Liver (tissue), 8 donors: ENCODE measurements at regions not wholly inside any gene's neighbourhood (a gene's known extent, or its start where the extent isn't known, plus 50 kb on each side); places are given as distances from the start of the nearest gene placed in this dataset.

ENCODE experiments used
- DNase-seq: peaks from one replicate; pipeline ENCODE4 v3.0.0-alpha.2; 2017; ENCODE audit warnings: low spot score
- H3K27ac ChIP-seq, 2 donors: one replicate each; pipeline ENCODE4 v1.7.0; 2013; ENCODE audit warnings: inconsistent platforms in 2 of 2, low read length in 2 of 2, control low read depth in 1 of 2, low read depth in 1 of 2, mild to moderate bottlenecking in 1 of 2
- H3K27me3 ChIP-seq, 4 donors: one replicate each; pipeline versions ENCODE4 v1.6.1 to v1.7.0; 2013; ENCODE audit warnings: low read length in 3 of 4, inconsistent platforms in 1 of 4, mild to moderate bottlenecking in 1 of 4, moderate library complexity in 1 of 4; ENCODE audit not compliant: control insufficient read depth in 4 of 4, insufficient read depth in 4 of 4
- H3K36me3 ChIP-seq, 4 donors: one replicate each; pipeline versions ENCODE4 v1.6.1 to v1.7.0; 2013; ENCODE audit warnings: low read length in 3 of 4, mild to moderate bottlenecking in 3 of 4, low read depth in 1 of 4, moderate library complexity in 1 of 4; ENCODE audit not compliant: control insufficient read depth in 4 of 4, insufficient read depth in 3 of 4
- H3K4me1 ChIP-seq, 4 donors: one replicate each; pipeline versions ENCODE4 v1.6.1 to v1.7.0; 2013; ENCODE audit warnings: low read length in 3 of 4, mild to moderate bottlenecking in 3 of 4, moderate library complexity in 1 of 4; ENCODE audit not compliant: control insufficient read depth in 4 of 4, insufficient read depth in 4 of 4
- H3K4me3 ChIP-seq, 3 donors: one replicate each; pipeline versions ENCODE4 v1.6.1 to v1.7.0; 2013; ENCODE audit warnings: low read length in 3 of 3, control low read depth in 1 of 3, low read depth in 1 of 3, mild to moderate bottlenecking in 1 of 3
- H3K9ac ChIP-seq, 2 donors: one replicate each; pipeline ENCODE4 v1.7.0; 2013; ENCODE audit warnings: low read length in 2 of 2, mild to moderate bottlenecking in 2 of 2, moderate library complexity in 2 of 2, control low read depth in 1 of 2, low read depth in 1 of 2
- H3K9me3 ChIP-seq, 4 donors: one replicate each; pipeline versions ENCODE4 v1.6.1 to v1.7.0; 2013; ENCODE audit warnings: low read length in 3 of 4; ENCODE audit not compliant: control insufficient read depth in 4 of 4
- ATF3 ChIP-seq: IDR thresholded peaks from 2 replicates; pipeline ENCODE4 v1.6.1; 2016; ENCODE audit warnings: antibody characterized with exemption
- CTCF ChIP-seq: fragments of 150-350 bp; IDR thresholded peaks from 2 replicates; pipeline ENCODE4 v1.5.1; 2017; ENCODE audit warnings: improper control_type of control experiment, low read depth, low read length; ENCODE audit not compliant: missing input control
- EGR1 ChIP-seq, 2 donors: IDR thresholded peaks; 2 replicates each; pipeline ENCODE4 v1.6.1; 2016 to 2018; ENCODE audit warnings: antibody characterized with exemption in 2 of 2, low read depth in 2 of 2
- FOXA1 ChIP-seq: IDR thresholded peaks from 2 replicates; pipeline ENCODE4 v1.6.1; 2016; ENCODE audit warnings: antibody characterized with exemption
- FOXA2 ChIP-seq: IDR thresholded peaks from 2 replicates; pipeline ENCODE4 v1.6.1; 2016; ENCODE audit warnings: antibody characterized with exemption
- GABPA ChIP-seq, 2 donors: IDR thresholded peaks in 1 of 2; conservative IDR thresholded peaks in 1 of 2; 2 replicates each; pipeline ENCODE4 v1.6.1; 2016; ENCODE audit warnings: antibody characterized with exemption in 2 of 2, mild to moderate bottlenecking in 1 of 2, moderate library complexity in 1 of 2
- JUND ChIP-seq, 2 donors: IDR thresholded peaks; 2 replicates each; pipeline ENCODE4 v1.6.1; 2016; ENCODE audit warnings: antibody characterized with exemption in 2 of 2
- NR2F2 ChIP-seq: IDR thresholded peaks from 2 replicates; pipeline ENCODE4 v1.6.1; 2016; ENCODE audit warnings: antibody characterized with exemption
- RAD21 ChIP-seq, 2 donors: IDR thresholded peaks; 2 replicates each; pipeline ENCODE4 v1.6.1; 2016; ENCODE audit warnings: antibody characterized with exemption in 2 of 2, mild to moderate bottlenecking in 2 of 2
- RXRA ChIP-seq, 2 donors: IDR thresholded peaks; 2 replicates each; pipeline ENCODE4 v1.6.1; 2017 to 2018; ENCODE audit warnings: antibody characterized with exemption in 2 of 2, mild to moderate bottlenecking in 1 of 2
- SP1 ChIP-seq: IDR thresholded peaks from 2 replicates; pipeline ENCODE4 v1.6.1; 2018; ENCODE audit warnings: antibody characterized with exemption, mild to moderate bottlenecking
- TAF1 ChIP-seq: conservative IDR thresholded peaks from 2 replicates; pipeline ENCODE4 v1.6.1; 2016; ENCODE audit warnings: antibody characterized with exemption, mild to moderate bottlenecking
- YY1 ChIP-seq: IDR thresholded peaks from 2 replicates; pipeline ENCODE4 v1.6.1; 2016; ENCODE audit warnings: antibody characterized with exemption, mild to moderate bottlenecking
- WGBS: extraction: QIAGEN DNeasy Blood & Tissue Kit; methylation state at CpG from one replicate; pipeline ENCODE4 v1.1.7; 2013; 5-methylcytosine and 5-hydroxymethylcytosine counted together
- TF ChIP-seq, protein P1 (sequence below): IDR thresholded peaks from 2 replicates; pipeline ENCODE4 v1.6.1; 2016; ENCODE audit warnings: antibody characterized with exemption
- donor health status: healthy.
- donor health status: healthy.
- donor health status: healthy.
- donor health status: healthy.
- donor health status: healthy.

DNA sequence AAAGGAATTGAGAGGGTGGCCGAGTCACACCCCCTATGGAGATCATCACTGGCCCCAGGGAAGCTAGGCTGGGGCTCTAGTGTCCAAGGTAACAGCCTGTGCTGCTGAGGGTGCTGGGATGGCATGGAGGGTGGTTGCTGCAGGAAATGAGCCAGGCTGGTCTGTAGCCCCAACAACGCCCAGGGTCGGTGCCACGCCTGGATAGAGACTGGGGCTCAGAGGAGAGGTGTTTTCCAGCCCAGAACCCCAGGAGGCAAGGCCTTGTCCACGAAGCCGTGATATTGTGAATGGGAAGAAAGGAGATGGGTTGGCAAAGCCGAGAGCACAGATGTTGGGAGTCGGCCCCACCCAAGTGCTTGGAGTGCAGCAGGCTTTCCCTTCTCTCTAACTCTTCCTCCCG lies 68.9 kb upstream of the ACTRT2 start:
- H3K27ac ChIP-seq, result no peak overlapping the region
- DNase-seq, result no peak
- no peaks in the 10 kb centered on the region for H3K36me3 ChIP-seq
- no peaks in the 10 kb centered on the region for H3K27me3 ChIP-seq
- H3K4me3 ChIP-seq, result no peak overlapping the region
- H3K9ac ChIP-seq, result no peak overlapping the region
- 74% methylated on average over 9 of the region's 9 CpGs for WGBS
- H3K9me3 ChIP-seq, result peaks cover 0 to 5% (median 3%) of the 10 kb centered on the region in 4 donors
- TF ChIP-seq SP1 (no peak), TAF1 (no peak), RXRA (IDR thresholded peaks at IDR 0.05) (no peak)
- H3K4me1 ChIP-seq, result no peaks in the 10 kb centered on the region

- H3K27me3 ChIP-seq, result no peaks in the 10 kb centered on the region
- H3K36me3 ChIP-seq, result no peaks in the 10 kb centered on the region
- DNase-seq, result no peak
- H3K27ac ChIP-seq, result no peak overlapping the region
- 85% methylated on average over 7 of the region's 7 CpGs for WGBS
- no peak overlapping the region for H3K9ac ChIP-seq
- TF ChIP-seq FOXA2 (no peak), TAF1 (no peak), JUND (IDR thresholded peaks at IDR 0.05) (no peak), NR2F2 (no peak), FOXA1 (no peak), ATF3 (no peak)
- H3K9me3 ChIP-seq, result peaks cover 0 to 11% (median 5%) of the 10 kb centered on the region in 4 donors
- H3K4me3 ChIP-seq, result no peak overlapping the region
- no peaks in the 10 kb centered on the region for H3K4me1 ChIP-seq
Measured at GRCh38 chr1:2952992-2953391, 68.3 kb upstream of the ACTRT2 start.

DNA sequence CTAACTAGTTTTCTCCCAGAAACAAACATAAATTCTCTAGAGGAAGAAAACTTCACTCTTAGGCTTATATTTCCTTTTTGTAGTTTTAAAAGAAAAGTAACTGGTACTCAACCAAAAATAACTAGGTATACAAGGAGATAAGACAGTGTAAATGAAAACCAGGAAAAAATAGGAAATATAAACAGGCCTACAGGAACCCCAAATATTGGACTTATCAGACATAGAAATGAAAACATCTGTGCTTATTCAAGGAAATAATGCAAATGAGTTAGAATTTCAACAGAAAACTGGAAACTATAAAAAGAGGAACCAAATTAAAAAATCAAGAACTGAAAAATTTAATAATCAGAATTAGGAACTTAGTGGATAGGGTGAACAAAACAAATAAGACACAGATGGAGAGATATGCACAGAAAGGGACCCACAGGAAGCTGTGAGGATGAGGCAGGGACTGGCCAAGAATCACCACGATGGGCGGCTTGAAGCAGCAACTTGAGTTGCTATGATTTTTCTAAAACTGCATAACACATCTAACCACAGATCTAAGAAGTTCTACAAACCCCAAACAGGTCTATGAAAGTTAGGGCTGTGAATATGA lies 67.5 kb upstream of the ACTRT2 start:
- no peak overlapping the region for H3K4me3 ChIP-seq
- H3K36me3 ChIP-seq, result no peaks in the 10 kb centered on the region
- 64% methylated on average over 2 of the region's 2 CpGs for WGBS
- no peaks in the 10 kb centered on the region for H3K27me3 ChIP-seq
- no peak for TF ChIP-seq TAF1
- DNase-seq, result no peak
- H3K4me1 ChIP-seq, result no peaks in the 10 kb centered on the region
- H3K9ac ChIP-seq, result no peak overlapping the region
- peaks cover 3 to 11% (median 5%) of the 10 kb centered on the region in 4 donors for H3K9me3 ChIP-seq
- H3K27ac ChIP-seq, result no peak overlapping the region

DNA sequence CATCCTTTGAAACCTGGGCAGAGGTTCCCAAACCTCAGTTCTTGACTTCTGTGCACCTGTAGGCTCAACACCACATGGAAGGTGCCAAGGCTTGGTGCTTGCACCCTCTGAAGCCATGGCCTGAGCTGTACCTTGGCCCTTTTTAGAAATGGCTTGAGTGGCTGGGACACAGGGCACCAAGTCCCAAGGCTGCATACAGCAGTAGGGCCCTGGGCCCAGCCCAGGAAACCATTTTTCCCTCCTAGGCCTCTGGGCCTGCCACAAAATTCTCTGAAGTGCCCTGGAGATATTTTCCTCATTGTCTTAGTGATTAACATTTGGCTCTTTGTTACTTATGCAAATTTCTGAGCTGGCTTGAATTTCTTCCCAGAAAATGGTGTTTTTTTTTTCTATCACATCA lies 65.6 kb upstream of the ACTRT2 start:
- Histone ChIP-seq H3K4me3 (no peak overlapping the region), H3K9ac (no peak overlapping the region), H3K27me3 (no peaks in the 10 kb centered on the region), H3K4me1 (no peaks in the 10 kb centered on the region), H3K9me3 (peaks cover 3 to 11% (median 8%) of the 10 kb centered on the region in 4 donors), H3K27ac (no peak overlapping the region), H3K36me3 (no peaks in the 10 kb centered on the region)
- DNase-seq, result no peak
- TF ChIP-seq CTCF (no peak), YY1 (no peak), FOXA1 (no peak), JUND (IDR thresholded peaks at IDR 0.05) (no peak), RAD21 (IDR thresholded peaks at IDR 0.05) (no peak), GABPA (IDR thresholded peaks at IDR 0.05 in 1 of 2, conservative IDR thresholded peaks at IDR 0.05 in 1 of 2) (no peak), EGR1 (IDR thresholded peaks at IDR 0.05; ENCODE audit: low read depth in 2 of 2) (no peak), SP1 (no peak), RXRA (IDR thresholded peaks at IDR 0.05) (no peak), FOXA2 (no peak), NR2F2 (no peak), ATF3 (no peak), TAF1 (no peak)
- TF ChIP-seq, protein P1, sequence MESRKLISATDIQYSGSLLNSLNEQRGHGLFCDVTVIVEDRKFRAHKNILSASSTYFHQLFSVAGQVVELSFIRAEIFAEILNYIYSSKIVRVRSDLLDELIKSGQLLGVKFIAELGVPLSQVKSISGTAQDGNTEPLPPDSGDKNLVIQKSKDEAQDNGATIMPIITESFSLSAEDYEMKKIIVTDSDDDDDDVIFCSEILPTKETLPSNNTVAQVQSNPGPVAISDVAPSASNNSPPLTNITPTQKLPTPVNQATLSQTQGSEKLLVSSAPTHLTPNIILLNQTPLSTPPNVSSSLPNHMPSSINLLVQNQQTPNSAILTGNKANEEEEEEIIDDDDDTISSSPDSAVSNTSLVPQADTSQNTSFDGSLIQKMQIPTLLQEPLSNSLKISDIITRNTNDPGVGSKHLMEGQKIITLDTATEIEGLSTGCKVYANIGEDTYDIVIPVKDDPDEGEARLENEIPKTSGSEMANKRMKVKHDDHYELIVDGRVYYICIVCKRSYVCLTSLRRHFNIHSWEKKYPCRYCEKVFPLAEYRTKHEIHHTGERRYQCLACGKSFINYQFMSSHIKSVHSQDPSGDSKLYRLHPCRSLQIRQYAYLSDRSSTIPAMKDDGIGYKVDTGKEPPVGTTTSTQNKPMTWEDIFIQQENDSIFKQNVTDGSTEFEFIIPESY, result no peak
